ENCODE measurements at regions not wholly inside any gene's neighbourhood (a gene's known extent, or its start where the extent isn't known, plus 50 kb on each side); places are given as distances from the start of the nearest gene placed in this dataset.

DNA sequence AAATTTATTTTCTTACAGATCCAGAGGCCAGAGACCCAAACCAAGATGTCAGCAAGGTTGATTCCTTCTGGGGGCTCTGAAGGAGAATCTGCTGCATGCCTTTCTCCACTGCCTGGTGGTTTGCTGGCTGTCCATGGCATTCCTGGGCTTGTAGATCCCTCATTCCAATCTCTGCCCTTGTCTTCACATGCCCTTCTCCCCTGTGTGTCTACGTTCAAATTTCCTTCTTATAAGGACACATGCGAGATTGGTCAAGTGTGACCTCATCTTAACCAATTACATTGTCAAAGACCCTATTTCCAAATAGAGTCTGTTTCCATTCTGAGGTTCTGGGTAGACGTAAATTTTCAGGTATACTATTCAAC is 84.5 kb upstream of the RAI14 start:
- peaks cover 0 to 4% (median 0%) of the 10 kb centered on the region in 7 donors for H3K9me3 Mint-ChIP-seq
- no peak overlapping the region for H2AFZ ChIP-seq (ENCODE audit: insufficient read depth, low read depth, low read length, poor library complexity, severe bottlenecking)
- peaks cover 2 to 8% (median 7%) of the 10 kb centered on the region in 3 donors for H3K27me3 Mint-ChIP-seq (ENCODE audit: low read depth in 3 of 3)
- no peak overlapping the region for H3K27ac Mint-ChIP-seq
- H3K36me3 ChIP-seq (replicated peaks in 1 of 2; ENCODE audit: control insufficient read depth in 1 of 2, insufficient read depth in 2 of 2, low read length in 2 of 2), result no peaks in the 10 kb centered on the region
- H3K79me2 ChIP-seq (ENCODE audit: insufficient read depth, low read length), result no peaks in the 10 kb centered on the region
- H3K9ac ChIP-seq (ENCODE audit: insufficient read depth, low read length, poor library complexity, severe bottlenecking), result no peak overlapping the region
- WGBS (ENCODE audit: insufficient coverage), result 100% methylated on average over 2 of the region's 3 CpGs
- H3K4me3 ChIP-seq (replicated peaks in 1 of 3; ENCODE audit: low read depth in 2 of 3, low read length in 3 of 3), result no peak overlapping the region
- no peaks in the 10 kb centered on the region for H3K4me1 Mint-ChIP-seq
- no peak overlapping the region for H3K4me2 ChIP-seq (replicated peaks; ENCODE audit: extremely low read depth, low read length, poor library complexity, severe bottlenecking)
- H4K20me1 ChIP-seq (ENCODE audit: insufficient read depth, low read length), result no peaks in the 10 kb centered on the region
- no peaks in the 10 kb centered on the region for H3K4me1 ChIP-seq (ENCODE audit: control insufficient read depth in 1 of 2, insufficient read depth in 2 of 2, low read length in 2 of 2)
- TF ChIP-seq, protein P1, sequence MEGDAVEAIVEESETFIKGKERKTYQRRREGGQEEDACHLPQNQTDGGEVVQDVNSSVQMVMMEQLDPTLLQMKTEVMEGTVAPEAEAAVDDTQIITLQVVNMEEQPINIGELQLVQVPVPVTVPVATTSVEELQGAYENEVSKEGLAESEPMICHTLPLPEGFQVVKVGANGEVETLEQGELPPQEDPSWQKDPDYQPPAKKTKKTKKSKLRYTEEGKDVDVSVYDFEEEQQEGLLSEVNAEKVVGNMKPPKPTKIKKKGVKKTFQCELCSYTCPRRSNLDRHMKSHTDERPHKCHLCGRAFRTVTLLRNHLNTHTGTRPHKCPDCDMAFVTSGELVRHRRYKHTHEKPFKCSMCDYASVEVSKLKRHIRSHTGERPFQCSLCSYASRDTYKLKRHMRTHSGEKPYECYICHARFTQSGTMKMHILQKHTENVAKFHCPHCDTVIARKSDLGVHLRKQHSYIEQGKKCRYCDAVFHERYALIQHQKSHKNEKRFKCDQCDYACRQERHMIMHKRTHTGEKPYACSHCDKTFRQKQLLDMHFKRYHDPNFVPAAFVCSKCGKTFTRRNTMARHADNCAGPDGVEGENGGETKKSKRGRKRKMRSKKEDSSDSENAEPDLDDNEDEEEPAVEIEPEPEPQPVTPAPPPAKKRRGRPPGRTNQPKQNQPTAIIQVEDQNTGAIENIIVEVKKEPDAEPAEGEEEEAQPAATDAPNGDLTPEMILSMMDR (IDR thresholded peaks at IDR 0.05), result no peak
- H3K27ac ChIP-seq (ENCODE audit: low read depth in 1 of 2, low read length in 2 of 2), result no peak overlapping the region
- H3K9me3 ChIP-seq (replicated peaks in 1 of 2; ENCODE audit: control insufficient read depth in 1 of 2, insufficient read depth in 1 of 2, low read length in 2 of 2), result no peaks in the 10 kb centered on the region
- DNase-seq, result no peak
- intact Hi-C loops (cut with micrococcal nuclease), result no loop called here
- no peak overlapping the region for H3K4me3 Mint-ChIP-seq
- H3K36me3 Mint-ChIP-seq, result no peaks in the 10 kb centered on the region
- H3K27me3 ChIP-seq (ENCODE audit: control insufficient read depth in 2 of 2, insufficient read depth in 2 of 2, low read length in 2 of 2), result no peaks in the 10 kb centered on the region

DNA sequence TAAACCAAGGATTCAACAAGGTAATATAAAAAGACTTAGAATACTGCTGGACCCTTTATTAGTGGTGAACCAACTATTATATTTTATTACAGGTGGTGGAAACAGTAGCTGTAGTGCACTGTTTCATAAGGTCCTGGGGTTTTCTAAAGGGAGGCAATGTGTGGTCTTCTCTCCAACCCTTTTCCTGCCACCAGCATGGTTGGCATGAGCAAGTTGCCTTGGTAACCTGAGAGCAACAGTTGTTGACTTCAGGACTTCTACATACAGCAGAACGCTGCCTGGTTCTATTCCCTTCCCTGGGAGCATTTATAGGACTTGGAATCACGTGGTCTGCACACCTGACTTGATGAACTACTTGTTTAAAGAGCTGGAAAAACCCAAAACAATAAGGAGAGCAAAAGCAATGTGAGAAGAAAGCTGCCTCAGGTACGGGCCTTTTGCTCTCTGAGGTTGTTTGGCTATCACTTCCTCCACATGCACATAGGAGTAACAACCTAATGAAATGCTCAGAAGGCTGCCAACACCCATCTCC is 81.1 kb upstream of the RAI14 start:
- H2AFZ ChIP-seq (ENCODE audit: insufficient read depth, low read depth, low read length, poor library complexity, severe bottlenecking), result no peak overlapping the region
- H3K4me3 ChIP-seq (replicated peaks in 1 of 3; ENCODE audit: low read depth in 2 of 3, low read length in 3 of 3), result no peak overlapping the region
- no peaks in the 10 kb centered on the region for H3K4me1 ChIP-seq (ENCODE audit: control insufficient read depth in 1 of 2, insufficient read depth in 2 of 2, low read length in 2 of 2)
- Mint-ChIP-seq H3K36me3 (no peaks in the 10 kb centered on the region), H3K4me1 (no peaks in the 10 kb centered on the region), H3K27ac (no peak overlapping the region), H3K9me3 (peaks cover 0 to 25% (median 10%) of the 10 kb centered on the region in 7 donors), H3K4me3 (no peak overlapping the region), H3K27me3 (ENCODE audit: low read depth in 3 of 3) (peaks cover 2 to 8% (median 4%) of the 10 kb centered on the region in 3 donors)
- intact Hi-C loops (cut with micrococcal nuclease), result no loop called here
- H3K9ac ChIP-seq (ENCODE audit: insufficient read depth, low read length, poor library complexity, severe bottlenecking), result no peak overlapping the region
- H3K4me2 ChIP-seq (replicated peaks; ENCODE audit: extremely low read depth, low read length, poor library complexity, severe bottlenecking), result no peak overlapping the region
- H3K79me2 ChIP-seq (ENCODE audit: insufficient read depth, low read length), result no peaks in the 10 kb centered on the region
- H4K20me1 ChIP-seq (ENCODE audit: insufficient read depth, low read length), result no peaks in the 10 kb centered on the region
- TF ChIP-seq, protein P1 (IDR thresholded peaks at IDR 0.05), result no peak
- DNase-seq, result no peak
- no peaks in the 10 kb centered on the region for H3K27me3 ChIP-seq (ENCODE audit: control insufficient read depth in 2 of 2, insufficient read depth in 2 of 2, low read length in 2 of 2)
- 100% methylated on average over 1 of the region's 3 CpGs for WGBS (ENCODE audit: insufficient coverage)
- no peak overlapping the region for H3K27ac ChIP-seq (ENCODE audit: low read depth in 1 of 2, low read length in 2 of 2)
- peaks cover 0 to 15% of the 10 kb centered on the region in 2 donors for H3K9me3 ChIP-seq (replicated peaks in 1 of 2; ENCODE audit: control insufficient read depth in 1 of 2, insufficient read depth in 1 of 2, low read length in 2 of 2)
- no peaks in the 10 kb centered on the region for H3K36me3 ChIP-seq (replicated peaks in 1 of 2; ENCODE audit: control insufficient read depth in 1 of 2, insufficient read depth in 2 of 2, low read length in 2 of 2)

Measured in CD14-positive monocyte (primary cell).